ENCODE measurements at regions not wholly inside any gene's neighbourhood (a gene's known extent, or its start where the extent isn't known, plus 50 kb on each side); places are given as distances from the start of the nearest gene placed in this dataset.

- Histone ChIP-seq H3K9me3 (replicated peaks; ENCODE audit: control insufficient read depth, insufficient read depth, low read length) (no peaks in the 10 kb centered on the region), H4K20me1 (ENCODE audit: control insufficient read depth, insufficient read depth) (no peaks in the 10 kb centered on the region), H3K27ac (ENCODE audit: control insufficient read depth, insufficient read depth) (no peak overlapping the region), H3K9ac (ENCODE audit: control insufficient read depth, insufficient read depth, low read length) (no peak overlapping the region), H3K4me1 (ENCODE audit: control insufficient read depth, insufficient read depth, low read length) (no peaks in the 10 kb centered on the region), H3K4me3 (no peak overlapping the region), H3K36me3 (ENCODE audit: control insufficient read depth in 2 of 2, insufficient read depth in 2 of 2, low read length in 1 of 2) (no peaks in the 10 kb centered on the region), H3K27me3 (replicated peaks in 1 of 2; ENCODE audit: control insufficient read depth in 2 of 2, insufficient read depth in 2 of 2, low read length in 1 of 2) (no peaks in the 10 kb centered on the region), H2AFZ (ENCODE audit: control insufficient read depth, low read depth, low read length) (no peak overlapping the region), H3K79me2 (ENCODE audit: control insufficient read depth, insufficient read depth, low read length) (no peaks in the 10 kb centered on the region), H3K4me2 (ENCODE audit: control insufficient read depth, insufficient read depth) (no peak overlapping the region)
- intact Hi-C loops (cut with micrococcal nuclease; ENCODE audit: unreplicated experiment), result no loop called here
- FAIRE-seq, result no peak
- WGBS (ENCODE audit: insufficient coverage, insufficient replicate concordance, low lambda C conversion rate, missing lambda C conversion rate), result 30% methylated on average over 3 of the region's 3 CpGs
- no peak for TF ChIP-seq CEBPB (IDR thresholded peaks at IDR 0.05; ENCODE audit: borderline replicate concordance in 1 of 2, low read depth in 2 of 2, low read length in 2 of 2)
- TF ChIP-seq YY1 (IDR thresholded peaks at IDR 0.05; ENCODE audit: low read depth, low read length), result no peak
- no peak for TF ChIP-seq NR2C2 (IDR thresholded peaks at IDR 0.05; ENCODE audit: borderline replicate concordance, control insufficient read depth, insufficient read length, low read depth)
- no peak for TF ChIP-seq DPF2 (IDR thresholded peaks at IDR 0.05)
- TF ChIP-seq, protein P1, sequence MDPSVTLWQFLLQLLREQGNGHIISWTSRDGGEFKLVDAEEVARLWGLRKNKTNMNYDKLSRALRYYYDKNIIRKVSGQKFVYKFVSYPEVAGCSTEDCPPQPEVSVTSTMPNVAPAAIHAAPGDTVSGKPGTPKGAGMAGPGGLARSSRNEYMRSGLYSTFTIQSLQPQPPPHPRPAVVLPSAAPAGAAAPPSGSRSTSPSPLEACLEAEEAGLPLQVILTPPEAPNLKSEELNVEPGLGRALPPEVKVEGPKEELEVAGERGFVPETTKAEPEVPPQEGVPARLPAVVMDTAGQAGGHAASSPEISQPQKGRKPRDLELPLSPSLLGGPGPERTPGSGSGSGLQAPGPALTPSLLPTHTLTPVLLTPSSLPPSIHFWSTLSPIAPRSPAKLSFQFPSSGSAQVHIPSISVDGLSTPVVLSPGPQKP (IDR thresholded peaks at IDR 0.05; ENCODE audit: low read depth, low read length), result no peak
- TF ChIP-seq, protein P2, sequence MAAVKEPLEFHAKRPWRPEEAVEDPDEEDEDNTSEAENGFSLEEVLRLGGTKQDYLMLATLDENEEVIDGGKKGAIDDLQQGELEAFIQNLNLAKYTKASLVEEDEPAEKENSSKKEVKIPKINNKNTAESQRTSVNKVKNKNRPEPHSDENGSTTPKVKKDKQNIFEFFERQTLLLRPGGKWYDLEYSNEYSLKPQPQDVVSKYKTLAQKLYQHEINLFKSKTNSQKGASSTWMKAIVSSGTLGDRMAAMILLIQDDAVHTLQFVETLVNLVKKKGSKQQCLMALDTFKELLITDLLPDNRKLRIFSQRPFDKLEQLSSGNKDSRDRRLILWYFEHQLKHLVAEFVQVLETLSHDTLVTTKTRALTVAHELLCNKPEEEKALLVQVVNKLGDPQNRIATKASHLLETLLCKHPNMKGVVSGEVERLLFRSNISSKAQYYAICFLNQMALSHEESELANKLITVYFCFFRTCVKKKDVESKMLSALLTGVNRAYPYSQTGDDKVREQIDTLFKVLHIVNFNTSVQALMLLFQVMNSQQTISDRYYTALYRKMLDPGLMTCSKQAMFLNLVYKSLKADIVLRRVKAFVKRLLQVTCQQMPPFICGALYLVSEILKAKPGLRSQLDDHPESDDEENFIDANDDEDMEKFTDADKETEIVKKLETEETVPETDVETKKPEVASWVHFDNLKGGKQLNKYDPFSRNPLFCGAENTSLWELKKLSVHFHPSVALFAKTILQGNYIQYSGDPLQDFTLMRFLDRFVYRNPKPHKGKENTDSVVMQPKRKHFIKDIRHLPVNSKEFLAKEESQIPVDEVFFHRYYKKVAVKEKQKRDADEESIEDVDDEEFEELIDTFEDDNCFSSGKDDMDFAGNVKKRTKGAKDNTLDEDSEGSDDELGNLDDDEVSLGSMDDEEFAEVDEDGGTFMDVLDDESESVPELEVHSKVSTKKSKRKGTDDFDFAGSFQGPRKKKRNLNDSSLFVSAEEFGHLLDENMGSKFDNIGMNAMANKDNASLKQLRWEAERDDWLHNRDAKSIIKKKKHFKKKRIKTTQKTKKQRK (IDR thresholded peaks at IDR 0.05; ENCODE audit: low read depth, low read length), result no peak
- no peak for TF ChIP-seq BRCA1 (IDR thresholded peaks at IDR 0.05; ENCODE audit: low read depth, low read length)
- TF ChIP-seq MYB (IDR thresholded peaks at IDR 0.05; ENCODE audit: borderline replicate concordance, low read depth, low read length), result no peak
- TF ChIP-seq RBBP5 (conservative IDR thresholded peaks at IDR 0.05), result no peak
- no peak for TF ChIP-seq SPI1 (IDR thresholded peaks at IDR 0.05; ENCODE audit: borderline replicate concordance, insufficient read depth, low read depth, low read length)
- TF ChIP-seq ASH2L (IDR thresholded peaks at IDR 0.05; ENCODE audit: borderline replicate concordance, low read depth), result no peak
- no peak for TF ChIP-seq POLR2AphosphoS5 (IDR thresholded peaks at IDR 0.05; ENCODE audit: low read length)
- TF ChIP-seq CBX3 (IDR thresholded peaks at IDR 0.05; ENCODE audit: borderline replicate concordance, low read depth), result no peak
- no peak for TF ChIP-seq NFXL1 (IDR thresholded peaks at IDR 0.05; ENCODE audit: borderline replicate concordance)
- no peak for TF ChIP-seq BMI1 (IDR thresholded peaks at IDR 0.05; ENCODE audit: borderline replicate concordance)
- ChIA-PET RAD21 (ENCODE audit: unreplicated experiment) (no interaction called here), POLR2A (no interaction called here), CTCF (no interaction called here), SMC1A (ENCODE audit: uncharacterized antibody, unreplicated experiment) (no interaction called here)
- DNase-seq (ENCODE audit: low read depth, low spot score), result no peak
- in situ Hi-C loops (cut with MboI), result no loop called here
- BruUV-seq (replicated peaks), result no TSS peak
- ATAC-seq, result no peak
Observed at GRCh38 chr2:14998546-14998945, 366.0 kb downstream of the LRATD1 start.

Measured in GM12878 (cell line).